ENCODE measurements at regions not wholly inside any gene's neighbourhood (a gene's known extent, or its start where the extent isn't known, plus 50 kb on each side); places are given as distances from the start of the nearest gene placed in this dataset.

- peaks cover 4% of the 10 kb centered on the region for H3K36me3 Mint-ChIP-seq
- Histone ChIP-seq H3F3A (ENCODE audit: low read depth) (peaks cover 9% of the 10 kb centered on the region), H3K4me2 (no peak overlapping the region), H3K27ac (no peak overlapping the region), H3K36me3 (no peaks in the 10 kb centered on the region), H3K9ac (no peak overlapping the region), H3K9me3 (ENCODE audit: low read depth) (no peaks in the 10 kb centered on the region), H3K79me2 (ENCODE audit: low read depth) (no peaks in the 10 kb centered on the region), H2AFZ (replicated peaks) (no peak overlapping the region), H3K4me3 (no peak overlapping the region), H3K27me3 (no peaks in the 10 kb centered on the region), H4K20me1 (ENCODE audit: low read depth) (no peaks in the 10 kb centered on the region), H3K4me1 (peaks cover 2% of the 10 kb centered on the region)
- H3K27me3 Mint-ChIP-seq (ENCODE audit: insufficient read depth, low read depth) = peaks cover 3% of the 10 kb centered on the region
- no peaks in the 10 kb centered on the region for H3K9me3 Mint-ChIP-seq
- peaks cover 19% of the 10 kb centered on the region for H3K4me1 Mint-ChIP-seq
- no peak overlapping the region for H3K27ac Mint-ChIP-seq
- DNase-seq (ENCODE audit: low spot score) = no peak
- no peak for TF ChIP-seq EZH2 (IDR thresholded peaks at IDR 0.05)
- no peak for TF ChIP-seq CTCF (IDR thresholded peaks at IDR 0.05)
- no peak for TF ChIP-seq EZH2phosphoT487 (IDR thresholded peaks at IDR 0.05)
- H3K4me3 Mint-ChIP-seq = no peak overlapping the region
Measured at GRCh38 chr3:72368331-72368975, 479.8 kb downstream of the SHQ1 start.

- Histone ChIP-seq H4K20me1 (ENCODE audit: low read depth) (no peaks in the 10 kb centered on the region), H2AFZ (replicated peaks) (no peak overlapping the region), H3K79me2 (ENCODE audit: low read depth) (no peaks in the 10 kb centered on the region), H3F3A (ENCODE audit: low read depth) (no peaks in the 10 kb centered on the region), H3K27me3 (no peaks in the 10 kb centered on the region), H3K9ac (no peak overlapping the region), H3K9me3 (ENCODE audit: low read depth) (no peaks in the 10 kb centered on the region), H3K4me3 (no peak overlapping the region), H3K36me3 (no peaks in the 10 kb centered on the region), H3K4me2 (no peak overlapping the region), H3K27ac (no peak overlapping the region), H3K4me1 (no peaks in the 10 kb centered on the region)
- Mint-ChIP-seq H3K9me3 (peaks cover 5% of the 10 kb centered on the region), H3K4me1 (peaks cover 2% of the 10 kb centered on the region), H3K27ac (no peak overlapping the region), H3K27me3 (ENCODE audit: insufficient read depth, low read depth) (peaks cover 4% of the 10 kb centered on the region), H3K4me3 (no peak overlapping the region), H3K36me3 (no peaks in the 10 kb centered on the region)
- no peak for DNase-seq (ENCODE audit: low spot score)
- TF ChIP-seq EZH2 (IDR thresholded peaks at IDR 0.05) (no peak), CTCF (IDR thresholded peaks at IDR 0.05) (no peak), EZH2phosphoT487 (IDR thresholded peaks at IDR 0.05) (no peak)
Measured at GRCh38 chr3:72361990-72362389, 486.3 kb downstream of the SHQ1 start.

GRCh38 chr3:72359743-72360142 is 488.5 kb downstream of the SHQ1 start:
- peaks cover 6% of the 10 kb centered on the region for H3K27me3 Mint-ChIP-seq (ENCODE audit: insufficient read depth, low read depth)

GRCh38 chr3:72355168-72355567 is 493.1 kb downstream of the SHQ1 start:
- Mint-ChIP-seq H3K27me3 (ENCODE audit: insufficient read depth, low read depth) (peaks cover 11% of the 10 kb centered on the region), H3K4me3 (no peak overlapping the region)

More at GRCh38 chr3:72359743-72360142, 488.5 kb downstream of the SHQ1 start:
- TF ChIP-seq EZH2phosphoT487 (IDR thresholded peaks at IDR 0.05) (no peak), EZH2 (IDR thresholded peaks at IDR 0.05) (no peak)
- no peak overlapping the region for H3K4me2 ChIP-seq
- no peaks in the 10 kb centered on the region for H3K36me3 ChIP-seq
- H3K27me3 ChIP-seq = no peaks in the 10 kb centered on the region
- no peaks in the 10 kb centered on the region for H3K36me3 Mint-ChIP-seq
- no peak overlapping the region for H3K27ac Mint-ChIP-seq
- DNase-seq (ENCODE audit: low spot score) = no peak
- H3K4me3 Mint-ChIP-seq = no peak overlapping the region
- no peaks in the 10 kb centered on the region for H3K79me2 ChIP-seq (ENCODE audit: low read depth)
- no peak overlapping the region for H3K27ac ChIP-seq
- no peak overlapping the region for H3K4me3 ChIP-seq
- no peak overlapping the region for H2AFZ ChIP-seq (replicated peaks)
- H3K9me3 Mint-ChIP-seq = peaks cover 5% of the 10 kb centered on the region
- no peaks in the 10 kb centered on the region for H3F3A ChIP-seq (ENCODE audit: low read depth)
- H4K20me1 ChIP-seq (ENCODE audit: low read depth) = no peaks in the 10 kb centered on the region
- H3K9ac ChIP-seq = no peak overlapping the region
- H3K4me1 ChIP-seq = no peaks in the 10 kb centered on the region
- peaks cover 6% of the 10 kb centered on the region for H3K4me1 Mint-ChIP-seq
- H3K9me3 ChIP-seq (ENCODE audit: low read depth) = no peaks in the 10 kb centered on the region

More at GRCh38 chr3:72355168-72355567, 493.1 kb downstream of the SHQ1 start:
- H2AFZ ChIP-seq (replicated peaks) = no peak overlapping the region
- H3K27me3 ChIP-seq = no peaks in the 10 kb centered on the region
- no peaks in the 10 kb centered on the region for H3K36me3 ChIP-seq
- no peak overlapping the region for H3K4me3 ChIP-seq
- H3K79me2 ChIP-seq (ENCODE audit: low read depth) = no peaks in the 10 kb centered on the region
- H3K4me1 Mint-ChIP-seq = peaks cover 33% of the 10 kb centered on the region
- no peaks in the 10 kb centered on the region for H3F3A ChIP-seq (ENCODE audit: low read depth)
- no peaks in the 10 kb centered on the region for H3K4me1 ChIP-seq
- no peak overlapping the region for H3K4me2 ChIP-seq
- DNase-seq (ENCODE audit: low spot score) = no peak
- H3K9ac ChIP-seq = no peak overlapping the region
- no peaks in the 10 kb centered on the region for H3K36me3 Mint-ChIP-seq
- no peaks in the 10 kb centered on the region for H3K9me3 Mint-ChIP-seq
- H3K27ac Mint-ChIP-seq = no peak overlapping the region
- no peak overlapping the region for H3K27ac ChIP-seq
- no peaks in the 10 kb centered on the region for H4K20me1 ChIP-seq (ENCODE audit: low read depth)
- TF ChIP-seq EZH2phosphoT487 (IDR thresholded peaks at IDR 0.05) = no peak
- TF ChIP-seq EZH2 (IDR thresholded peaks at IDR 0.05) = no peak
- TF ChIP-seq CTCF (IDR thresholded peaks at IDR 0.05) = no peak
- H3K9me3 ChIP-seq (ENCODE audit: low read depth) = no peaks in the 10 kb centered on the region
